A549 (cell line): ENCODE measurements at regions not wholly inside any gene's neighbourhood (a gene's known extent, or its start where the extent isn't known, plus 50 kb on each side); places are given as distances from the start of the nearest gene placed in this dataset.

ENCODE experiments used
- ATAC-seq, 2 experiments: fragments of 200-7000 bp in 1 of 2; fragments of >200 bp in 1 of 2; cut with Nextera tagmentation in 1 of 2; cut with Tn5 transposase in 1 of 2; 3 replicates each; pipeline versions ENCODE4 v1.8.0 to v1.9.1; 2018 to 2020; ENCODE audit warnings: mild to moderate bottlenecking in 1 of 2, moderate library complexity in 1 of 2
- CTCF ChIA-PET: fragments of 300-600 bp; sonication (Branson Sonifier 250); formaldehyde crosslinking; extraction: SDS; loops from one replicate; lab custom pipeline; 2021; ENCODE audit warnings: antibody characterized with exemption, inconsistent platforms; lab: Yijun Ruan, JAX
- POLR2A ChIA-PET: fragments of 350-600 bp; formaldehyde crosslinking; extraction: SDS; loops from one replicate; lab custom pipeline; 2021; ENCODE audit warnings: antibody characterized with exemption, inconsistent platforms; lab: Yijun Ruan, JAX
- DNase-seq, 2 experiments: peaks; one replicate each; pipeline versions ENCODE4 v3.0.0 to v3.0.0-alpha.2; 2011 to 2016; ENCODE audit warnings: low read depth in 1 of 2, low spot score in 1 of 2
- FAIRE-seq: peaks from 2 replicates; lab custom pipeline; 2011; peaks lifted over from hg19 to GRCh38; lab: Jason Lieb, UNC
- H3K27ac ChIP-seq, 2 experiments: fragments of >200 bp; sonication (Bioruptor Twin); formaldehyde crosslinking; 3 replicates each; pipeline ENCODE4 v1.5.1; 2016 to 2017
- H3K4me1 ChIP-seq: fragments of >200 bp; sonication (Bioruptor Twin); formaldehyde crosslinking; 3 replicates; pipeline ENCODE4 v1.6.1; 2016
- H3K4me2 ChIP-seq: fragments of >200 bp; sonication (Bioruptor Twin); formaldehyde crosslinking; 3 replicates; pipeline ENCODE4 v1.6.1; 2016
- H3K4me3 ChIP-seq: fragments of >200 bp; sonication (Bioruptor Twin); formaldehyde crosslinking; 3 replicates; pipeline ENCODE4 v1.5.1; 2016
- H3K9me3 ChIP-seq: fragments of >200 bp; sonication (Bioruptor Twin); formaldehyde crosslinking; 3 replicates; pipeline ENCODE4 v1.6.1; 2016
- ATOH8 ChIP-seq: fragments of 250-450 bp; sonication (Bioruptor Pico); IDR thresholded peaks from 2 replicates; pipeline ENCODE4 v1.5.0; 2020; ENCODE audit warnings: low read depth, mild to moderate bottlenecking, moderate library complexity
- BHLHE40 ChIP-seq: IDR thresholded peaks from 2 replicates; pipeline ENCODE4 v1.6.1; 2012; ENCODE audit warnings: low read depth, low read length, inconsistent platforms
- CBX2 ChIP-seq: fragments of 200-600 bp; sonication (generic); IDR thresholded peaks from 2 replicates; pipeline ENCODE4 v1.6.1; 2016; ENCODE audit warnings: low read depth, mild to moderate bottlenecking, borderline replicate concordance
- CHD4 ChIP-seq: fragments of 200-600 bp; sonication (generic); IDR thresholded peaks from 2 replicates; pipeline ENCODE4 v1.6.1; 2016; ENCODE audit warnings: antibody characterized with exemption, mild to moderate bottlenecking, borderline replicate concordance
- CTCF ChIP-seq: fragments of >200 bp; sonication (Bioruptor Twin); formaldehyde crosslinking; IDR thresholded peaks from 3 replicates; pipeline ENCODE4 v1.5.1; 2016
- E2F6 ChIP-seq: IDR thresholded peaks from 2 replicates; pipeline ENCODE4 v1.6.1; 2012; ENCODE audit warnings: low read depth, borderline replicate concordance
- EP300 ChIP-seq, 2 experiments: fragments of >200 bp; sonication (Bioruptor Twin); formaldehyde crosslinking; IDR thresholded peaks; 2 replicates in 1 of 2; 3 replicates in 1 of 2; pipeline ENCODE4 v1.6.1; 2016 to 2017
- FOSB ChIP-seq: fragments of 250-450 bp; sonication (Bioruptor Pico); IDR thresholded peaks from 2 replicates; pipeline ENCODE4 v1.5.0; 2020; ENCODE audit warnings: mild to moderate bottlenecking, moderate library complexity
- FOSL2 ChIP-seq, 2 experiments: fragments of 450-650 bp in 1 of 2; fragments of >200 bp in 1 of 2; sonication (Bioruptor Twin) in 1 of 2; formaldehyde crosslinking; IDR thresholded peaks; 2 replicates each; pipeline versions ENCODE4 v1.5.0 to v1.6.1; 2016 to 2020; ENCODE audit warnings: mild to moderate bottlenecking in 1 of 2, moderate library complexity in 1 of 2
- HEYL ChIP-seq: fragments of 250-450 bp; sonication (Bioruptor Pico); IDR thresholded peaks from 2 replicates; pipeline ENCODE4 v1.8.0; 2021; ENCODE audit warnings: mild to moderate bottlenecking, moderate library complexity
- HOXB5 ChIP-seq: fragments of 250-450 bp; sonication (Bioruptor Pico); IDR thresholded peaks from 2 replicates; pipeline ENCODE4 v1.5.0; 2020; ENCODE audit warnings: mild to moderate bottlenecking, moderate library complexity
- KDM1A ChIP-seq: fragments of 200-600 bp; sonication (generic); IDR thresholded peaks from 2 replicates; pipeline ENCODE4 v1.6.1; 2016; ENCODE audit warnings: low read depth, mild to moderate bottlenecking
- MYC ChIP-seq: IDR thresholded peaks from 2 replicates; pipeline ENCODE4 v1.6.1; 2012; ENCODE audit warnings: mild to moderate bottlenecking, inconsistent platforms, low read length, improper control_type of control experiment, borderline replicate concordance
- PBX3 ChIP-seq: IDR thresholded peaks from 2 replicates; pipeline ENCODE4 v1.6.1; 2012
- PHF8 ChIP-seq: fragments of 200-600 bp; sonication (generic); IDR thresholded peaks from 2 replicates; pipeline ENCODE4 v1.6.1; 2016; ENCODE audit warnings: low read depth, mild to moderate bottlenecking, antibody characterized with exemption, moderate library complexity, borderline replicate concordance
- POLR2A ChIP-seq: IDR thresholded peaks from 2 replicates; pipeline ENCODE4 v1.6.1; 2012; ENCODE audit warnings: mild to moderate bottlenecking, low read length
- RAD21 ChIP-seq, 2 experiments: fragments of >200 bp in 1 of 2; sonication (Bioruptor Twin) in 1 of 2; formaldehyde crosslinking in 1 of 2; IDR thresholded peaks in 1 of 2; conservative IDR thresholded peaks in 1 of 2; 2 replicates in 1 of 2; 3 replicates in 1 of 2; pipeline ENCODE4 v1.6.1; 2012 to 2018; ENCODE audit warnings: inconsistent platforms in 1 of 2
- RCOR1 ChIP-seq: fragments of 150-350 bp; IDR thresholded peaks from 2 replicates; pipeline ENCODE4 v1.6.1; 2014; ENCODE audit warnings: antibody characterized with exemption, low read length, low read depth
- SMC3 ChIP-seq: fragments of >200 bp; sonication (Bioruptor Twin); formaldehyde crosslinking; IDR thresholded peaks from 3 replicates; pipeline ENCODE4 v1.6.1; 2018; ENCODE audit warnings: inconsistent platforms
- TFCP2L1 ChIP-seq: fragments of 250-450 bp; sonication (Bioruptor Pico); IDR thresholded peaks from 2 replicates; pipeline ENCODE4 v1.5.0; 2021; ENCODE audit warnings: mild to moderate bottlenecking
- ZSCAN20 ChIP-seq: fragments of 250-450 bp; sonication (Bioruptor Pico); IDR thresholded peaks from 2 replicates; pipeline ENCODE4 v1.8.0; 2022; ENCODE audit warnings: mild to moderate bottlenecking, moderate library complexity
- WGBS: methylation state at CpG from one replicate; pipeline ENCODE4 v1.1.6; 2017; ENCODE audit errors: missing lambda C conversion rate; 5-methylcytosine and 5-hydroxymethylcytosine counted together

- TF ChIP-seq RCOR1 (no peak), KDM1A (no peak), MYC (no peak), POLR2A (no peak)
Observed at GRCh38 chr2:16614314-16614860, 51.2 kb downstream of the CYRIA start (continued).

GRCh38 chr2:16613539-16614011 is 52.1 kb downstream of the CYRIA start:
- peak; percentile 30 to 42 for DNase-seq
- POLR2A ChIA-PET = interaction anchor here (0.6 kb wide), 1 partner anchor 143 kb away, joined by 3 read pairs; no protein-coding TSS in a partner anchor

GRCh38 chr2:16612490-16612889 is 53.1 kb downstream of the CYRIA start:
- FAIRE-seq (no peak), ATAC-seq (no peak)
- H3K27ac ChIP-seq = no peak overlapping the region
- no peak overlapping the region for H3K4me2 ChIP-seq
- no peak overlapping the region for H3K4me3 ChIP-seq
- 33% methylated on average over 4 of the region's 4 CpGs for WGBS
- CTCF ChIA-PET = interaction anchor here (0.8 to 4.4 kb wide), 11 partner anchors 10 to 673 kb away, joined by 3 to 93 read pairs (median 4); no protein-coding TSS in a partner anchor
- no peak for TF ChIP-seq CHD4
- no peak for TF ChIP-seq MYC
- TF ChIP-seq CTCF = no peak
- TF ChIP-seq CBX2 = no peak
- TF ChIP-seq FOSL2 (IDR thresholded peaks at IDR 0.05) = no peak
- TF ChIP-seq FOSL2 (CRISPR knock-in tag; IDR thresholded peaks at IDR 0.05) = no peak
- no peak for TF ChIP-seq HOXB5 (CRISPR knock-in tag)
- TF ChIP-seq, all 56 proteins: peak for 0
- POLR2A ChIA-PET = no interaction called here
- no peaks in the 10 kb centered on the region for H3K9me3 ChIP-seq
- no peaks in the 10 kb centered on the region for H3K4me1 ChIP-seq
- DNase-seq = no peak

More at GRCh38 chr2:16613539-16614011, 52.1 kb downstream of the CYRIA start:
- H3K4me2 ChIP-seq = no peak overlapping the region
- TF ChIP-seq TFCP2L1 (CRISPR knock-in tag) (no peak), HEYL (CRISPR knock-in tag) (no peak), SMC3 (peak; percentile 65), PHF8 (no peak), EP300 (IDR thresholded peaks at IDR 0.05) (no peak), CTCF (peak; percentile 66), RAD21 (conservative IDR thresholded peaks at IDR 0.05 in 1 of 2, IDR thresholded peaks at IDR 0.05 in 1 of 2) (peak; percentile 72 to 75), FOSB (no peak), BHLHE40 (no peak), ZSCAN20 (CRISPR knock-in tag) (no peak), PBX3 (no peak), ATOH8 (CRISPR knock-in tag) (no peak), E2F6 (no peak)
- H3K4me3 ChIP-seq = no peak overlapping the region
- H3K27ac ChIP-seq = no peak overlapping the region
- FAIRE-seq = no peak
- H3K4me1 ChIP-seq = no peaks in the 10 kb centered on the region
- 4% methylated on average over 6 of the region's 6 CpGs for WGBS
- ATAC-seq = peak in 1 of 2 experiments; percentile 34; a peak in 1 of 6 replicates
- no peaks in the 10 kb centered on the region for H3K9me3 ChIP-seq
- CTCF ChIA-PET = interaction anchor here (0.7 to 4.4 kb wide), 19 partner anchors 9 to 995 kb away, joined by 3 to 93 read pairs (median 4); no protein-coding TSS in a partner anchor
